ENCODE measurements at regions not wholly inside any gene's neighbourhood (a gene's known extent, or its start where the extent isn't known, plus 50 kb on each side); places are given as distances from the start of the nearest gene placed in this dataset.

GRCh38 chr21:14825514-14825974 is 239.3 kb downstream of the NRIP1 start:
- no peak for TF ChIP-seq CTCF (IDR thresholded peaks at IDR 0.05; ENCODE audit: low read depth, low read length)
- TF ChIP-seq MAX (IDR thresholded peaks at IDR 0.05; ENCODE audit: low read depth, low read length): no peak
- TF ChIP-seq POLR2A (IDR thresholded peaks at IDR 0.05; ENCODE audit: extremely low read depth, insufficient read length): no peak
